GM12874 (cell line): ENCODE measurements at regions not wholly inside any gene's neighbourhood (a gene's known extent, or its start where the extent isn't known, plus 50 kb on each side); places are given as distances from the start of the nearest gene placed in this dataset.

Experiments
- CTCF ChIP-seq: IDR thresholded peaks from 2 replicates; pipeline ENCODE4 v1.5.1; 2011; ENCODE audit warnings: low read depth, mild to moderate bottlenecking, control low read depth, low read length, moderate library complexity; ENCODE audit not compliant: insufficient read depth

- TF ChIP-seq CTCF, result no peak
Measured at GRCh38 chr5:82614706-82615105, 336.6 kb upstream of the RPS23 start.

GRCh38 chr5:82613891-82614290 is 335.7 kb upstream of the RPS23 start:
- no peak for TF ChIP-seq CTCF

- no peak for TF ChIP-seq CTCF
Measured at GRCh38 chr5:82610686-82611085, 332.5 kb upstream of the RPS23 start.

- TF ChIP-seq CTCF, result no peak
Measured at GRCh38 chr5:82605441-82605973, 327.4 kb upstream of the RPS23 start.

- no peak for TF ChIP-seq CTCF
Measured at GRCh38 chr5:82603033-82603987, 325.2 kb upstream of the RPS23 start.

GRCh38 chr5:82601861-82602260 is 323.7 kb upstream of the RPS23 start:
- no peak for TF ChIP-seq CTCF

GRCh38 chr5:82601077-82601476 is 322.9 kb upstream of the RPS23 start:
- no peak for TF ChIP-seq CTCF
